Erythroblast (primary cell): ENCODE measurements at regions not wholly inside any gene's neighbourhood (a gene's known extent, or its start where the extent isn't known, plus 50 kb on each side); places are given as distances from the start of the nearest gene placed in this dataset.

Experiments used
- GATA1 ChIP-seq: IDR thresholded peaks from 2 replicates; pipeline ENCODE4 v1.6.1; 2011; ENCODE audit warnings: low read depth, mild to moderate bottlenecking, control low read depth, low read length, moderate library complexity
- POLR2A ChIP-seq: IDR thresholded peaks from 2 replicates; pipeline ENCODE4 v1.6.1; 2011; ENCODE audit warnings: mild to moderate bottlenecking, low read length

- TF ChIP-seq POLR2A (no peak), GATA1 (no peak)
Measured at GRCh38 chr6:92431502-92431901, 987.9 kb downstream of the EPHA7 start.
